Upper lobe of left lung (tissue), 4 donors: ENCODE measurements at regions not wholly inside any gene's neighbourhood (a gene's known extent, or its start where the extent isn't known, plus 50 kb on each side); places are given as distances from the start of the nearest gene placed in this dataset.

Experiments
- CTCF ChIP-seq, 6 experiments: fragments of 450-650 bp in 4 of 6; fragments of 200-600 bp in 2 of 6; sonication (generic) in 2 of 6; IDR thresholded peaks; one replicate each; pipeline ENCODE4 v1.5.1; 2016 to 2019; ENCODE audit warnings: antibody characterized with exemption in 6 of 6
- EP300 ChIP-seq, 4 donors: sonication (generic); formaldehyde crosslinking; IDR thresholded peaks; one replicate each; pipeline ENCODE4 v1.5.1; 2017; ENCODE audit warnings: antibody characterized with exemption in 4 of 4, control low read depth in 2 of 4
- POLR2A ChIP-seq, 4 donors: fragments of 450-650 bp; IDR thresholded peaks; one replicate each; pipeline ENCODE4 v1.5.1; 2016 to 2017; ENCODE audit warnings: antibody characterized with exemption in 4 of 4, mild to moderate bottlenecking in 2 of 4
- POLR2AphosphoS5 ChIP-seq, 2 donors: sonication (generic); formaldehyde crosslinking; IDR thresholded peaks; one replicate each; pipeline ENCODE4 v1.5.1; 2017; ENCODE audit warnings: antibody characterized with exemption in 2 of 2

DNA sequence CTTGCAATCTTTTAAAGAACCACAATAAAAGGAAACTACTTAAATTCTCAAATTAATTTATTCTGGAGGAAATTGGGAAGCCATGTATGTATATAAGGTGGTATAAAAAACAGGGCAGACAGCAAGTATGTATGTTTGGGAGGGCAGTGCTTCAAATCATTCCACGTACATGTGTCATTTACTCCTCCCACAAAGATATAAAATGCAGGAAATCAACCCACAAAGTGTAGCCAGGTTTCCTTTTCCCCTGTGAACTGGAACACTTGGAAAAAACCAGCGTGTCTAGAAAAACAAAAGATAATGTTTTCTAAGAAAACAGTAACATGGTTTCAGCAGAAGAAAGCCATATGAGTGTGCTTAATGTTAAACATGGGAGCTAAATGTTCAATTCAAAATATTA lies 156.7 kb upstream of the FAM47A start:
- no peak for TF ChIP-seq CTCF (IDR thresholded peaks at IDR 0.05)
- TF ChIP-seq POLR2A (IDR thresholded peaks at IDR 0.05) = no peak
- TF ChIP-seq POLR2AphosphoS5 (IDR thresholded peaks at IDR 0.05) = no peak
- no peak for TF ChIP-seq EP300 (IDR thresholded peaks at IDR 0.05)
